NCI-H2196 treated with DMSO at 0.1 percent for 48 hours (cell line): ENCODE measurements at regions not wholly inside any gene's neighbourhood (a gene's known extent, or its start where the extent isn't known, plus 50 kb on each side); places are given as distances from the start of the nearest gene placed in this dataset.

Experiments
- DNase-seq: peaks from one replicate; lab custom pipeline; 2025; ENCODE audit not compliant: unreplicated experiment; lab: John Stamatoyannopoulos, UW

GRCh38 chr20:41952166-41952565 lies 334.0 kb upstream of the CHD6 start:
- DNase-seq, result no peak

- DNase-seq, result no peak
Measured at GRCh38 chr20:41951615-41952014, 333.4 kb upstream of the CHD6 start.

- no peak for DNase-seq
Measured at GRCh38 chr20:41939659-41940058, 321.5 kb upstream of the CHD6 start.

- no peak for DNase-seq
Measured at GRCh38 chr20:41938353-41938752, 320.2 kb upstream of the CHD6 start.

GRCh38 chr20:41935259-41935791 lies 317.1 kb upstream of the CHD6 start:
- no peak for DNase-seq

- DNase-seq, result no peak
Measured at GRCh38 chr20:41932431-41932830, 314.3 kb upstream of the CHD6 start.

GRCh38 chr20:41927655-41928054 lies 309.5 kb upstream of the CHD6 start:
- no peak for DNase-seq

- no peak for DNase-seq
Measured at GRCh38 chr20:41927189-41927588, 309.0 kb upstream of the CHD6 start.

GRCh38 chr20:41925476-41925875 lies 307.3 kb upstream of the CHD6 start:
- no peak for DNase-seq

- DNase-seq, result no peak
Measured at GRCh38 chr20:41923624-41924023, 305.4 kb upstream of the CHD6 start.

- DNase-seq, result no peak
Measured at GRCh38 chr20:41913146-41913545, 295.0 kb upstream of the CHD6 start.

GRCh38 chr20:41910558-41910957 lies 292.4 kb upstream of the CHD6 start:
- DNase-seq, result no peak

GRCh38 chr20:41905199-41905598 lies 287.0 kb upstream of the CHD6 start:
- no peak for DNase-seq

- no peak for DNase-seq
Measured at GRCh38 chr20:41903586-41903985, 285.4 kb upstream of the CHD6 start.

GRCh38 chr20:41902346-41902745 lies 284.2 kb upstream of the CHD6 start:
- no peak for DNase-seq

- DNase-seq, result no peak
Measured at GRCh38 chr20:41900201-41900691, 282.1 kb upstream of the CHD6 start.

GRCh38 chr20:41897708-41898107 lies 279.5 kb upstream of the CHD6 start:
- DNase-seq, result no peak

- DNase-seq, result no peak
Measured at GRCh38 chr20:41895241-41896032, 277.3 kb upstream of the CHD6 start.

GRCh38 chr20:41894255-41894963 lies 276.2 kb upstream of the CHD6 start:
- no peak for DNase-seq

GRCh38 chr20:41892031-41892430 lies 273.9 kb upstream of the CHD6 start:
- DNase-seq, result no peak

- no peak for DNase-seq
Measured at GRCh38 chr20:41889844-41890224, 271.7 kb upstream of the CHD6 start.
